GM23338 (cell line): ENCODE measurements at regions not wholly inside any gene's neighbourhood (a gene's known extent, or its start where the extent isn't known, plus 50 kb on each side); places are given as distances from the start of the nearest gene placed in this dataset.

Experiments used
- ATAC-seq: fragments of 200-7000 bp; cut with Tn5 transposase; 3 replicates; pipeline ENCODE4 v1.9.1; 2020
- DNase-seq: peaks from one replicate; pipeline ENCODE4 v3.0.0-alpha.2; 2015; ENCODE audit warnings: low spot score
- H2AFZ ChIP-seq: fragments of 200-600 bp; sonication (generic); 2 replicates; pipeline ENCODE4 v1.8.0; 2016; ENCODE audit warnings: antibody characterized with exemption, mild to moderate bottlenecking, moderate library complexity
- H3F3A ChIP-seq: fragments of 200-600 bp; sonication (generic); replicated peaks from 2 replicates; pipeline ENCODE4 v1.8.0; 2017; ENCODE audit warnings: antibody characterized with exemption, mixed run types, low read depth
- H3K27ac ChIP-seq: fragments of 200-600 bp; sonication (generic); 2 replicates; pipeline ENCODE4 v1.6.1; 2016; ENCODE audit warnings: low read depth
- H3K27me3 ChIP-seq: fragments of 200-600 bp; sonication (generic); 2 replicates; pipeline ENCODE4 v1.8.0; 2016; ENCODE audit warnings: mild to moderate bottlenecking, mixed run types, moderate library complexity; ENCODE audit not compliant: insufficient read depth
- H3K36me3 ChIP-seq: fragments of 200-600 bp; sonication (generic); 2 replicates; pipeline ENCODE4 v1.8.0; 2016; ENCODE audit warnings: mild to moderate bottlenecking; ENCODE audit not compliant: insufficient read depth
- H3K4me1 ChIP-seq: fragments of 200-600 bp; sonication (generic); 2 replicates; pipeline ENCODE4 v1.8.0; 2016; ENCODE audit warnings: mild to moderate bottlenecking, moderate library complexity; ENCODE audit not compliant: insufficient read depth
- H3K4me2 ChIP-seq: fragments of 200-600 bp; sonication (generic); 2 replicates; pipeline ENCODE4 v1.7.1; 2017; ENCODE audit warnings: mixed run types
- H3K4me3 ChIP-seq: fragments of 200-600 bp; sonication (generic); 2 replicates; pipeline ENCODE4 v1.6.1; 2016; ENCODE audit warnings: mixed run types
- H3K79me2 ChIP-seq: fragments of 200-600 bp; sonication (generic); replicated peaks from 2 replicates; pipeline ENCODE4 v1.8.0; 2017; ENCODE audit warnings: mild to moderate bottlenecking; ENCODE audit not compliant: insufficient read depth
- H3K9me2 ChIP-seq: fragments of 200-600 bp; sonication (generic); 2 replicates; pipeline ENCODE4 v1.8.0; 2017; ENCODE audit not compliant: insufficient read depth
- H4K20me1 ChIP-seq: fragments of 200-600 bp; sonication (generic); replicated peaks from 2 replicates; pipeline ENCODE4 v1.8.0; 2017; ENCODE audit warnings: mild to moderate bottlenecking; ENCODE audit not compliant: insufficient read depth
- H3K27ac Mint-ChIP-seq: 2 replicates; pipeline ENCODE4 v1.8.0; 2020; ENCODE audit warnings: inconsistent platforms, mild to moderate bottlenecking, moderate library complexity, mixed read lengths
- H3K27me3 Mint-ChIP-seq: 3 replicates; pipeline ENCODE4 v1.8.0; 2022; ENCODE audit warnings: low read depth, mild to moderate bottlenecking, moderate library complexity, mixed read lengths, inconsistent platforms; ENCODE audit not compliant: insufficient read depth, poor library complexity
- H3K36me3 Mint-ChIP-seq: 3 replicates; pipeline ENCODE4 v1.8.0; 2021; ENCODE audit warnings: low read depth, mild to moderate bottlenecking, inconsistent platforms, moderate library complexity, mixed read lengths
- H3K4me1 Mint-ChIP-seq: 3 replicates; pipeline ENCODE4 v1.8.0; 2020; ENCODE audit warnings: mild to moderate bottlenecking, inconsistent platforms, mixed read lengths
- H3K4me3 Mint-ChIP-seq: 3 replicates; pipeline ENCODE4 v1.8.0; 2021; ENCODE audit warnings: moderate library complexity, mild to moderate bottlenecking, inconsistent platforms, mixed read lengths
- H3K9me3 Mint-ChIP-seq: 3 replicates; pipeline ENCODE4 v1.8.0; 2020; ENCODE audit warnings: moderate library complexity, mild to moderate bottlenecking, inconsistent platforms, mixed read lengths
- CREB1 ChIP-seq: fragments of 250-450 bp; sonication (Bioruptor Pico); IDR thresholded peaks from 2 replicates; pipeline ENCODE4 v1.5.0; 2020; ENCODE audit warnings: low read depth, mild to moderate bottlenecking, moderate library complexity
- JUNB ChIP-seq: IDR thresholded peaks from one replicate; pipeline ENCODE4 v1.6.1; 2016; ENCODE audit warnings: antibody characterized with exemption; ENCODE audit not compliant: unreplicated experiment
- NANOG ChIP-seq: IDR thresholded peaks from 2 replicates; pipeline ENCODE4 v1.6.1; 2016; ENCODE audit warnings: antibody characterized with exemption, borderline replicate concordance
- POLR2AphosphoS5 ChIP-seq: IDR thresholded peaks from 2 replicates; pipeline ENCODE4 v1.6.1; 2016; ENCODE audit warnings: antibody characterized with exemption, low read depth
- STAT1 ChIP-seq: IDR thresholded peaks from one replicate; pipeline ENCODE4 v1.6.1; 2016; ENCODE audit warnings: antibody characterized with exemption; ENCODE audit not compliant: unreplicated experiment
- ZNF114 ChIP-seq: fragments of 250-450 bp; sonication (Bioruptor Pico); IDR thresholded peaks from 2 replicates; pipeline ENCODE4 v1.5.0; 2020; ENCODE audit warnings: mild to moderate bottlenecking, moderate library complexity
- TF ChIP-seq, protein P1 (sequence below): IDR thresholded peaks from 2 replicates; pipeline ENCODE4 v1.6.1; 2016; ENCODE audit warnings: antibody characterized with exemption
- TF ChIP-seq, protein P2 (sequence below): fragments of 250-450 bp; sonication (Bioruptor Pico); IDR thresholded peaks from 2 replicates; pipeline ENCODE4 v1.5.0; 2020; ENCODE audit warnings: mild to moderate bottlenecking, moderate library complexity

DNA sequence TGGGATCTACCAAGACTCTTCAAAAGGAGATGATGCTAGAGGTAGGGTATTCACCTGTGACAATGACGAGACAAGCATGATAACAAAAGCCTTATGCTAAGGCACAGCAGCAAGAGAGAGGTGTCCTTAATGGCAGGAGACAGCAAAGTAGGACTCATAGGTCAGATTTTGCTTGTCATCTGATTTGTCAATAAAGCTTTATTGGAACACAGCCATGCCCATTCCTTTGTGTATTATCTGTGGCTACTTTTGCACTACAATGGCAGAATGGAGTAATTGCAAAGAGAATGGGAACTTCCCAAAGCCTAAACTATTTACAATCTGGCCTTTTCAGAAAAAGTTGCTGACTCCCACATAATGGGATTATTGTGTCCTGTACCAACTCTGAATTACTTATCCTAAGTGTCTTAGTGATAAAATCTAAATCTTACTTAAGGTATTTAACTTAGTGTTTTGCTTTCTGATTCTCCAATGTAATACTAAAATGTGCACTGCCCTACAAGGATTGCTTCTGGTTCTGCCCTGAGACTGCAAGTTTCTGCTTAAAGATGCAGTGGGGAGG, 221.6 kb downstream of the CDC5L start:
- H3K4me1 ChIP-seq: no peaks in the 10 kb centered on the region
- no peaks in the 10 kb centered on the region for H4K20me1 ChIP-seq
- Mint-ChIP-seq H3K4me3 (no peak overlapping the region), H3K27ac (no peak overlapping the region), H3K36me3 (no peaks in the 10 kb centered on the region), H3K27me3 (no peaks in the 10 kb centered on the region), H3K9me3 (no peaks in the 10 kb centered on the region; the same call in 2 of the 3 replicates), H3K4me1 (no peaks in the 10 kb centered on the region)
- ATAC-seq (no peak), DNase-seq (no peak)
- no peaks in the 10 kb centered on the region for H3F3A ChIP-seq
- H3K36me3 ChIP-seq: no peaks in the 10 kb centered on the region
- no peak overlapping the region for H3K4me3 ChIP-seq
- no peak overlapping the region for H3K4me2 ChIP-seq
- H3K9me2 ChIP-seq: peaks cover 12% of the 10 kb centered on the region
- H3K79me2 ChIP-seq: no peaks in the 10 kb centered on the region
- no peaks in the 10 kb centered on the region for H3K27me3 ChIP-seq
- H3K27ac ChIP-seq: no peak overlapping the region
- TF ChIP-seq ZNF114 (CRISPR knock-in tag) (no peak), POLR2AphosphoS5 (no peak), CREB1 (no peak), STAT1 (no peak), NANOG (no peak), JUNB (no peak)
- TF ChIP-seq, protein P1, sequence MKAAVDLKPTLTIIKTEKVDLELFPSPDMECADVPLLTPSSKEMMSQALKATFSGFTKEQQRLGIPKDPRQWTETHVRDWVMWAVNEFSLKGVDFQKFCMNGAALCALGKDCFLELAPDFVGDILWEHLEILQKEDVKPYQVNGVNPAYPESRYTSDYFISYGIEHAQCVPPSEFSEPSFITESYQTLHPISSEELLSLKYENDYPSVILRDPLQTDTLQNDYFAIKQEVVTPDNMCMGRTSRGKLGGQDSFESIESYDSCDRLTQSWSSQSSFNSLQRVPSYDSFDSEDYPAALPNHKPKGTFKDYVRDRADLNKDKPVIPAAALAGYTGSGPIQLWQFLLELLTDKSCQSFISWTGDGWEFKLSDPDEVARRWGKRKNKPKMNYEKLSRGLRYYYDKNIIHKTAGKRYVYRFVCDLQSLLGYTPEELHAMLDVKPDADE: no peak
- TF ChIP-seq, protein P2, sequence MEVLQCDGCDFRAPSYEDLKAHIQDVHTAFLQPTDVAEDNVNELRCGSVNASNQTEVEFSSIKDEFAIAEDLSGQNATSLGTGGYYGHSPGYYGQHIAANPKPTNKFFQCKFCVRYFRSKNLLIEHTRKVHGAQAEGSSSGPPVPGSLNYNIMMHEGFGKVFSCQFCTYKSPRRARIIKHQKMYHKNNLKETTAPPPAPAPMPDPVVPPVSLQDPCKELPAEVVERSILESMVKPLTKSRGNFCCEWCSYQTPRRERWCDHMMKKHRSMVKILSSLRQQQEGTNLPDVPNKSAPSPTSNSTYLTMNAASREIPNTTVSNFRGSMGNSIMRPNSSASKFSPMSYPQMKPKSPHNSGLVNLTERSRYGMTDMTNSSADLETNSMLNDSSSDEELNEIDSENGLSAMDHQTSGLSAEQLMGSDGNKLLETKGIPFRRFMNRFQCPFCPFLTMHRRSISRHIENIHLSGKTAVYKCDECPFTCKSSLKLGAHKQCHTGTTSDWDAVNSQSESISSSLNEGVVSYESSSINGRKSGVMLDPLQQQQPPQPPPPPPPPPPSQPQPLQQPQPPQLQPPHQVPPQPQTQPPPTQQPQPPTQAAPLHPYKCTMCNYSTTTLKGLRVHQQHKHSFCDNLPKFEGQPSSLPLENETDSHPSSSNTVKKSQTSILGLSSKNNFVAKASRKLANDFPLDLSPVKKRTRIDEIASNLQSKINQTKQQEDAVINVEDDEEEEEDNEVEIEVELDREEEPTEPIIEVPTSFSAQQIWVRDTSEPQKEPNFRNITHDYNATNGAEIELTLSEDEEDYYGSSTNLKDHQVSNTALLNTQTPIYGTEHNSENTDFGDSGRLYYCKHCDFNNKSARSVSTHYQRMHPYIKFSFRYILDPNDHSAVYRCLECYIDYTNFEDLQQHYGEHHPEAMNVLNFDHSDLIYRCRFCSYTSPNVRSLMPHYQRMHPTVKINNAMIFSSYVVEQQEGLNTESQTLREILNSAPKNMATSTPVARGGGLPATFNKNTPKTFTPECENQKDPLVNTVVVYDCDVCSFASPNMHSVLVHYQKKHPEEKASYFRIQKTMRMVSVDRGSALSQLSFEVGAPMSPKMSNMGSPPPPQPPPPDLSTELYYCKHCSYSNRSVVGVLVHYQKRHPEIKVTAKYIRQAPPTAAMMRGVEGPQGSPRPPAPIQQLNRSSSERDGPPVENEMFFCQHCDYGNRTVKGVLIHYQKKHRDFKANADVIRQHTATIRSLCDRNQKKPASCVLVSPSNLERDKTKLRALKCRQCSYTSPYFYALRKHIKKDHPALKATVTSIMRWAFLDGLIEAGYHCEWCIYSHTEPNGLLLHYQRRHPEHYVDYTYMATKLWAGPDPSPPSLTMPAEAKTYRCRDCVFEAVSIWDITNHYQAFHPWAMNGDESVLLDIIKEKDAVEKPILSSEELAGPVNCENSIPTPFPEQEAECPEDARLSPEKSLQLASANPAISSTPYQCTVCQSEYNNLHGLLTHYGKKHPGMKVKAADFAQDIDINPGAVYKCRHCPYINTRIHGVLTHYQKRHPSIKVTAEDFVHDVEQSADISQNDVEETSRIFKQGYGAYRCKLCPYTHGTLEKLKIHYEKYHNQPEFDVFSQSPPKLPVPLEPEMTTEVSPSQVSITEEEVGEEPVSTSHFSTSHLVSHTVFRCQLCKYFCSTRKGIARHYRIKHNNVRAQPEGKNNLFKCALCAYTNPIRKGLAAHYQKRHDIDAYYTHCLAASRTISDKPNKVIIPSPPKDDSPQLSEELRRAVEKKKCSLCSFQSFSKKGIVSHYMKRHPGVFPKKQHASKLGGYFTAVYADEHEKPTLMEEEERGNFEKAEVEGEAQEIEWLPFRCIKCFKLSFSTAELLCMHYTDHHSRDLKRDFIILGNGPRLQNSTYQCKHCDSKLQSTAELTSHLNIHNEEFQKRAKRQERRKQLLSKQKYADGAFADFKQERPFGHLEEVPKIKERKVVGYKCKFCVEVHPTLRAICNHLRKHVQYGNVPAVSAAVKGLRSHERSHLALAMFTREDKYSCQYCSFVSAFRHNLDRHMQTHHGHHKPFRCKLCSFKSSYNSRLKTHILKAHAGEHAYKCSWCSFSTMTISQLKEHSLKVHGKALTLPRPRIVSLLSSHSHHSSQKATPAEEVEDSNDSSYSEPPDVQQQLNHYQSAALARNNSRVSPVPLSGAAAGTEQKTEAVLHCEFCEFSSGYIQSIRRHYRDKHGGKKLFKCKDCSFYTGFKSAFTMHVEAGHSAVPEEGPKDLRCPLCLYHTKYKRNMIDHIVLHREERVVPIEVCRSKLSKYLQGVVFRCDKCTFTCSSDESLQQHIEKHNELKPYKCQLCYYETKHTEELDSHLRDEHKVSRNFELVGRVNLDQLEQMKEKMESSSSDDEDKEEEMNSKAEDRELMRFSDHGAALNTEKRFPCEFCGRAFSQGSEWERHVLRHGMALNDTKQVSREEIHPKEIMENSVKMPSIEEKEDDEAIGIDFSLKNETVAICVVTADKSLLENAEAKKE (CRISPR knock-in tag): no peak
- 0 out of 2 replicates have a peak overlapping the region, but pooled peaks have one; percentile 47 for H2AFZ ChIP-seq
